ENCODE measurements at regions not wholly inside any gene's neighbourhood (a gene's known extent, or its start where the extent isn't known, plus 50 kb on each side); places are given as distances from the start of the nearest gene placed in this dataset.
"Not testable (repeated sequence)": the region's sequence is repeated elsewhere in the genome, so short reads cannot be mapped to it uniquely, and the experiment has no call there.

GRCh38 chr19:28541602-28542393 lies 671.2 kb downstream of the UQCRFS1 start:
- H3K36me3 Mint-ChIP-seq: no peaks in the 10 kb centered on the region
- H3K4me3 Mint-ChIP-seq: no peak overlapping the region
- ATAC-seq (no peak), DNase-seq (ENCODE audit: low spot score in 2 of 2) (no peak)
- peaks cover 13% of the 10 kb centered on the region for H3K9me3 Mint-ChIP-seq
- no peak overlapping the region for H3K27ac Mint-ChIP-seq
- H3K4me1 Mint-ChIP-seq: no peaks in the 10 kb centered on the region

- H3K27ac Mint-ChIP-seq: no peak overlapping the region
- no peak for ATAC-seq
- H3K4me3 Mint-ChIP-seq: no peak overlapping the region
- H3K9me3 Mint-ChIP-seq: peaks cover 14% of the 10 kb centered on the region
- no peaks in the 10 kb centered on the region for H3K36me3 Mint-ChIP-seq
- H3K4me1 Mint-ChIP-seq: no peaks in the 10 kb centered on the region
- DNase-seq (ENCODE audit: low spot score in 2 of 2): no peak
Observed at GRCh38 chr19:28541029-28541428, 671.9 kb downstream of the UQCRFS1 start.

GRCh38 chr19:28540385-28540784 lies 672.6 kb downstream of the UQCRFS1 start:
- not testable (repeated sequence) for H3K4me1 Mint-ChIP-seq; H3K27ac Mint-ChIP-seq; H3K4me3 Mint-ChIP-seq; H3K36me3 Mint-ChIP-seq; DNase-seq (ENCODE audit: low spot score in 2 of 2); ATAC-seq
- H3K9me3 Mint-ChIP-seq: peaks cover 14% of the 10 kb centered on the region

GRCh38 chr19:28539759-28540158 lies 673.2 kb downstream of the UQCRFS1 start:
- Mint-ChIP-seq H3K27ac (no peak overlapping the region), H3K4me1 (no peaks in the 10 kb centered on the region)
- no peak for DNase-seq (ENCODE audit: low spot score in 2 of 2)

DNA sequence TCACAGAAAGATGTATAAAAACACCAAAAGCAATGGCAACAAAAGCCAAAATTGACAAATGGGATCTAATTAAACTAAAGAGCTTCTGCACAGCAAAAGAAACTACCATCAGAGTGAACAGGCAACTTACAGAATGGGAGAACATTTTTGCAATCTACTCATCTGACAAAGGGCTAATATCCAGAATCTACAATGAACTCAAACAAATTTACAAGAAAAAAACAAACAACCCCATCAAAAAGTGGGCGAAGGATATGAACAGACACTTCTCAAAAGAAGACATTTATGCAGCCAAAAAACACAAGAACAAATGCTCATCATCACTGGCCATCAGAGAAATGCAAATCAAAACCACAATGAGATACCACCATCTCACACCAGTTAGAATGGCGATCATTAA lies 674.4 kb downstream of the UQCRFS1 start:
- not testable (repeated sequence) for H3K36me3 Mint-ChIP-seq; H3K4me1 Mint-ChIP-seq; DNase-seq (ENCODE audit: low spot score in 2 of 2); ATAC-seq; H3K27ac Mint-ChIP-seq; H3K4me3 Mint-ChIP-seq
- H3K9me3 Mint-ChIP-seq: peaks cover 17% of the 10 kb centered on the region

More at GRCh38 chr19:28539759-28540158, 673.2 kb downstream of the UQCRFS1 start:
- Mint-ChIP-seq H3K36me3 (no peaks in the 10 kb centered on the region), H3K4me3 (no peak overlapping the region), H3K9me3 (peaks cover 11% of the 10 kb centered on the region)
- no peak for ATAC-seq

DNA sequence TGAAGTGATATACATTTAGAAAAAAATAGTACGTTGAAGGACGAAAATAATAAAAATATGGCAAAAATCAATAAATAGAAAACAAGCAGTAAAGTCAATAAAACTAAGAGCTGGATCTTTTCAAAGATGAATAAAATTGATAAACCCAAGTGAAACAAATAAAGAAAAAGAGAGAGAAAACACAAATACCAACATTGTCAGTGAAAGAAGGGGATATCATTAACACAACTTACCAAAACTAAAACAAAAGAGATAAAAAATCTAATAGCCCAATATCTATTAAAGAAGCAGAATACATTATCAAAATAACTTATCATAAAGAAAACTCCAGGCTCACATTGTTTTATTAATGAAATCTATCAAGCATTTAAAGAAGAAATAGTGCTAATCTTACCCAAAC lies 675.1 kb downstream of the UQCRFS1 start:
- H3K27ac Mint-ChIP-seq: no peak overlapping the region
- DNase-seq (ENCODE audit: low spot score in 2 of 2) (no peak), ATAC-seq (no peak)
- H3K4me1 Mint-ChIP-seq: no peaks in the 10 kb centered on the region
- H3K36me3 Mint-ChIP-seq: no peaks in the 10 kb centered on the region
- H3K4me3 Mint-ChIP-seq: no peak overlapping the region
- H3K9me3 Mint-ChIP-seq: peaks cover 17% of the 10 kb centered on the region

DNA sequence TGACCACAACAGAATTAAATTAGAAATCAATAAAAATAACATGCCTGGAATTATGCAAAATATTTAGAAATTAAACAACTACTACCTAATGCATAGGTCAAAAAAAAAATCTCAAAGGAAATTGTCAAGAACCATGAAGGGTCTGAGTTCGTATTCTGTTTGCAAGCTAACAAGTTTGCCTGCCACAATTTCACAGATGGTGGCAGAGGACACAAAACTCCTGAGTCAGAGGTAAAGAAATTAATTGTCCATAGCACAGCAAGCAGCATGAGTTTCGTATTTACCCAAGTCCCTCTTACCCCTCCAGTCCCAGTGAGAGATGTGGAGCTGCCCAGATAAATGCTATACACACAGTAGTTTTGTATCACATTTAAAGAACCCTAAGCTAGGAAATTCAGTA lies 675.9 kb downstream of the UQCRFS1 start:
- DNase-seq (ENCODE audit: low spot score in 2 of 2) (no peak), ATAC-seq (no peak)
- H3K4me1 Mint-ChIP-seq: no peaks in the 10 kb centered on the region
- no peak overlapping the region for H3K27ac Mint-ChIP-seq
- peaks cover 21% of the 10 kb centered on the region for H3K9me3 Mint-ChIP-seq
- no peak overlapping the region for H3K4me3 Mint-ChIP-seq
- H3K36me3 Mint-ChIP-seq: no peaks in the 10 kb centered on the region

DNA sequence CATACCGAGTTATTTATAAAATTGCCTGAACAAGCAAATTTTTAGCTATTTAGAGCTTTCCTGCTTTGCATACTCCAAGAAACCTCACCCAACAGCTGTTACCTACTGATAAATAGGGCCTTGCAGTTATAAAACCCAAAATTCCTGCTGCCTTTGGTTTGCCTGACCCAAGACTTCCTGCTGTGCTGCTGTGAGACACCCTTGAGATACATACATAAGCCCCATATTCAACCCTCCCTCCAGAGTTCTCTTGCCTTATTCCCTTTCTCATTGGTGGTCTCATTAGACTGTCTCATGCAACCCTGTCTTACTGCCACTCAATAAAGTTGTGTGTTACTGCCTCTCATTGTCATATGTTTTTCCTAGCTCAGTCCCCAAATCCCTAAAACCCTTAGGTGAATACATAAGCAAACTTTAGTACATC lies 677.6 kb downstream of the UQCRFS1 start:
- Mint-ChIP-seq H3K4me1 (no peaks in the 10 kb centered on the region), H3K27ac (no peak overlapping the region), H3K9me3 (peaks cover 21% of the 10 kb centered on the region), H3K4me3 (no peak overlapping the region), H3K36me3 (no peaks in the 10 kb centered on the region)
- DNase-seq (ENCODE audit: low spot score in 2 of 2) (no peak), ATAC-seq (no peak)

GRCh38 chr19:28534766-28535351 lies 678.1 kb downstream of the UQCRFS1 start:
- Mint-ChIP-seq H3K27ac (no peak overlapping the region), H3K4me3 (no peak overlapping the region)

DNA sequence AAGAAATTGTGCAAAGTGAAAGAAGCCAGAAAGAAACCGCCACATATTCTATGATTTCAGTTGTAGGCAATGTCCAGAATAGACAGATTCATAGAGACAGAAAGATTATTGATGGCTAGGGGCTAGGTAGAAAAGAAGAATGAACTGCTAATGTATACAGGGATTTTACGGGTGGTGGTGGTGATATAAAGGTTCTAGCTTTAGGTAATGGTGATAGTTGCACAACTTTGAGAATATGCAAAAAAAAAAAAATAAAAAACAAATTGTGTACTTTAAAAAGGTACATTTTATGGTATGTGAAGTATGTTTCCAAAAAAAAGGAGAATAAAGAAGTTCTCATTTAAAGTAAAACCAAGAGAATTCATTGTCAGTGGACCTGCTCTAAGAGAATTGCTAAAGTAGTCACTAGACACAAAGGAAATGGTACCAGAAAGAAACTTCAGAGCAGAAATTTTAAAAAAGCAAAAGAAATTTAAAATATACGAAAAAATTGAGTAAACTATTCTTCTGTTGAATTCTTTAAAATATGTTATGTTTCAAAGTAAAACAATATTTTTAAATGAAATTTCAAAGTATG lies 680.1 kb downstream of the UQCRFS1 start:
- no peaks in the 10 kb centered on the region for H3K36me3 Mint-ChIP-seq
- no peaks in the 10 kb centered on the region for H3K4me1 Mint-ChIP-seq
- no peak overlapping the region for H3K4me3 Mint-ChIP-seq
- no peak for ATAC-seq
- H3K9me3 Mint-ChIP-seq: peaks cover 23% of the 10 kb centered on the region
- no peak for DNase-seq (ENCODE audit: low spot score in 2 of 2)
- no peak overlapping the region for H3K27ac Mint-ChIP-seq

More at GRCh38 chr19:28534766-28535351, 678.1 kb downstream of the UQCRFS1 start:
- H3K36me3 Mint-ChIP-seq: no peaks in the 10 kb centered on the region
- ATAC-seq (no peak), DNase-seq (ENCODE audit: low spot score in 2 of 2) (no peak)
- peaks cover 25% of the 10 kb centered on the region for H3K9me3 Mint-ChIP-seq
- no peaks in the 10 kb centered on the region for H3K4me1 Mint-ChIP-seq

DNA sequence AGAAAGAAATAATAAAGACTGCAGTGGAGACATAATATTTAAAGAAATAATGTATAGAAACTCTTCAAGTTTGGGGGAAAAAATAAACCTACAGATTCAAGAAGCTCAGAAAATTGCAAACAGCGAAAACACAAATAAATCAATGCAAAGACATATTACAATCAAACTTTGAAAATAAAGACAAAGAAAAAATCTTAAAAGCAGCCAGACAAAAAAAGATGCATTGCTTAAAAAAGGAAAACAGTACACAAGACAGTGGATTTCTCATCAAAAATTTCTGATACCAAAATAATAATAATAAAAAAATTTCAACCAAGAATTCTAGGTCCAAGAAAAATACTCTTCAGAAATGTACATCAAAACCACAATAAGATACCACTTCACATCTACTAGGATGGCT lies 681.0 kb downstream of the UQCRFS1 start:
- no peaks in the 10 kb centered on the region for H3K36me3 Mint-ChIP-seq
- H3K9me3 Mint-ChIP-seq: peaks cover 20% of the 10 kb centered on the region
- no peak overlapping the region for H3K27ac Mint-ChIP-seq
- no peak for ATAC-seq
- no peak for DNase-seq (ENCODE audit: low spot score in 2 of 2)
- H3K4me3 Mint-ChIP-seq: no peak overlapping the region
- no peaks in the 10 kb centered on the region for H3K4me1 Mint-ChIP-seq

GRCh38 chr19:28530406-28531035 lies 682.4 kb downstream of the UQCRFS1 start:
- no peaks in the 10 kb centered on the region for H3K4me1 Mint-ChIP-seq
- no peak overlapping the region for H3K27ac Mint-ChIP-seq
- H3K9me3 Mint-ChIP-seq: peaks cover 15% of the 10 kb centered on the region
- H3K36me3 Mint-ChIP-seq: no peaks in the 10 kb centered on the region
- ATAC-seq (no peak), DNase-seq (ENCODE audit: low spot score in 2 of 2) (no peak)
- no peak overlapping the region for H3K4me3 Mint-ChIP-seq

DNA sequence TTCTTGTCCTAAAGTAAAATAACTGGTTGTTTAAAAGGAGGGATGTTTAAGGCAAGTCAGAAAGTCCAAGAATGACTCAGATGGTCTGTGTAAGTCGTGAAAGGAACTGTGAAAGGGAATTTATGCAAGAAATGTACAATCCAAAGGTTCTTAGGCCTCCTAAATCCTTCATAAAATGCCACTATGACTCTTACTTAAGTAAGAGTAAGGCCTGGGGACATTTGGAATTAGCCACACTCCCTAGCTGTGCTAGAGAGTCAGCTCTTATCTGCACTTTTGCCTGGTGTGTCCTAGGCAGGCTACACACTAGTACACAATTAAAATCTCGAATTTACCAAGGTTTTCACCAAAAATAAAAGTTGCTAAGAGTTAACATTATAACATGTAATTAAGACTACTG lies 686.9 kb downstream of the UQCRFS1 start:
- Mint-ChIP-seq H3K27ac (no peak overlapping the region), H3K9me3 (peaks cover 5% of the 10 kb centered on the region), H3K36me3 (no peaks in the 10 kb centered on the region), H3K4me1 (no peaks in the 10 kb centered on the region), H3K4me3 (no peak overlapping the region)
- ATAC-seq: no peak
- DNase-seq (ENCODE audit: low spot score in 2 of 2): no peak

DNA sequence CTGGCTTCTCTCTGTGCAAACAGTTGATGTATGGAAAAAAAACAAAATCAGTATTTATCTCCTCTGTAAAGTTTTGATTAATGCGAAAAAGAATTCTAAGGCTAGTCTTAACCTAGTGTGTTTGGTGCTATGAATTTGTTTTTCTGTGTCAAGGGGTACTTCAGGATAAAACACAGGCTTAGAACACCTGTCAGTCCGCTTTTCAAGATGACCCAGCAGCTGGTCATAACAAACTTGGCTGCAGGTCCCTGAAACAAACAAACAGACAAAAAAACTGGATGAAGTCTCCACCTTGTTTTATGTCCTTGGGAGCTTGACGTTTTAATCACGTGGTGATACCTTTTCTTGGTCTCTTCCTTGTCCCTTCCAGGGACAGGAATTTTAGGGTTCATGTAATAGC lies 689.3 kb downstream of the UQCRFS1 start:
- Mint-ChIP-seq H3K27ac (no peak overlapping the region), H3K4me1 (no peaks in the 10 kb centered on the region), H3K4me3 (no peak overlapping the region), H3K36me3 (no peaks in the 10 kb centered on the region), H3K9me3 (peaks cover under 1% of the 10 kb centered on the region)
- no peak for DNase-seq (ENCODE audit: low spot score in 2 of 2)
- ATAC-seq: no peak

- ATAC-seq (no peak), DNase-seq (ENCODE audit: low spot score in 2 of 2) (no peak)
- Mint-ChIP-seq H3K36me3 (no peaks in the 10 kb centered on the region), H3K27ac (no peak overlapping the region), H3K9me3 (peaks cover 2% of the 10 kb centered on the region), H3K4me1 (no peaks in the 10 kb centered on the region), H3K4me3 (no peak overlapping the region)
Observed at GRCh38 chr19:28522545-28522922, 690.4 kb downstream of the UQCRFS1 start.
